Right lobe of liver (tissue), 6 donors: ENCODE measurements at regions not wholly inside any gene's neighbourhood (a gene's known extent, or its start where the extent isn't known, plus 50 kb on each side); places are given as distances from the start of the nearest gene placed in this dataset.

Experiments
- ATAC-seq, 4 donors: fragments of 200-7000 bp; cut with Tn5 transposase; one replicate each; pipeline ENCODE4 v1.9.1; 2020; ENCODE audit warnings: mild to moderate bottlenecking in 4 of 4, moderate library complexity in 4 of 4
- DNase-seq, 3 donors: peaks; one replicate each; pipeline ENCODE4 v3.0.0-alpha.2; 2020
- H3K27ac ChIP-seq, 3 donors: fragments of 200-600 bp; one replicate each; pipeline ENCODE4 v1.8.0; 2022
- H3K27me3 ChIP-seq, 2 donors: fragments of 200-600 bp; one replicate each; pipeline ENCODE4 v1.8.0; 2022
- H3K36me3 ChIP-seq, 4 donors: fragments of 200-600 bp; sonication (generic) in 1 of 4; one replicate each; pipeline versions ENCODE4 v1.5.1 to v1.8.0; 2017 to 2022; ENCODE audit warnings: control low read depth in 1 of 4
- H3K4me1 ChIP-seq, 4 donors: fragments of 200-600 bp; sonication (generic) in 1 of 4; one replicate each; pipeline versions ENCODE4 v1.5.1 to v1.8.0; 2017 to 2022; ENCODE audit warnings: control low read depth in 1 of 4
- H3K4me3 ChIP-seq, 3 donors: fragments of 200-600 bp; one replicate each; pipeline ENCODE4 v1.8.0; 2022
- H3K9me3 ChIP-seq, 4 donors: fragments of 200-600 bp; sonication (generic) in 1 of 4; one replicate each; pipeline versions ENCODE4 v1.5.1 to v1.8.0; 2017 to 2022; ENCODE audit warnings: control low read depth in 1 of 4
- CTCF ChIP-seq, 4 donors: fragments of 200-600 bp in 3 of 4; fragments of 450-650 bp in 1 of 4; IDR thresholded peaks; one replicate each; pipeline versions ENCODE4 v1.5.1 to v1.8.0; 2016 to 2022; ENCODE audit warnings: antibody characterized with exemption in 4 of 4, mild to moderate bottlenecking in 2 of 4
- POLR2A ChIP-seq: fragments of 450-650 bp; IDR thresholded peaks from one replicate; pipeline ENCODE4 v1.6.1; 2017; ENCODE audit warnings: antibody characterized with exemption, mild to moderate bottlenecking
- WGBS: methylation state at CpG from one replicate; pipeline ENCODE4 v1.1.6; 2018; ENCODE audit warnings: low coverage, low lambda C conversion rate; ENCODE audit not compliant: insufficient coverage; ENCODE audit errors: missing lambda C conversion rate; 5-methylcytosine and 5-hydroxymethylcytosine counted together
- intact Hi-C, 2 donors: fragments of 100-400 bp; cut with DNase I; formaldehyde crosslinking; loops; one replicate each; pipeline versions ENCODE4 v1.11.2 to v1.14.1; 2022
- donor health status: DM: no; HTN: yes; CAD: no.
- donor health status: DM: no; HTN: no; CAD: no.
- donor health status: DM: no; HTN: no; CAD: no.
- donor health status: DM: no; HTN: yes; CAD: no.
- donor health status: DM: no; HTN: yes; CAD: no.

- 100% methylated on average over 1 of the region's 1 CpG for WGBS
- ATAC-seq (no peak), DNase-seq (no peak)
- no peaks in the 10 kb centered on the region for H3K9me3 ChIP-seq
- intact Hi-C loops, result no loop called here
- no peaks in the 10 kb centered on the region for H3K36me3 ChIP-seq
- TF ChIP-seq POLR2A (no peak), CTCF (IDR thresholded peaks at IDR 0.05) (no peak)
- no peaks in the 10 kb centered on the region for H3K27me3 ChIP-seq
- H3K4me3 ChIP-seq, result no peak overlapping the region
- H3K4me1 ChIP-seq, result no peaks in the 10 kb centered on the region
- no peak overlapping the region for H3K27ac ChIP-seq
Observed at GRCh38 chr9:110086537-110086936, 121.4 kb downstream of the C9orf152 start.

- Histone ChIP-seq H3K4me1 (no peaks in the 10 kb centered on the region), H3K27ac (no peak overlapping the region), H3K4me3 (no peak overlapping the region), H3K9me3 (no peaks in the 10 kb centered on the region), H3K27me3 (no peaks in the 10 kb centered on the region), H3K36me3 (no peaks in the 10 kb centered on the region)
- DNase-seq, result no peak
- TF ChIP-seq POLR2A (no peak), CTCF (IDR thresholded peaks at IDR 0.05) (no peak)
- WGBS, result 44% methylated on average over 2 of the region's 2 CpGs
- ATAC-seq, result peak in 1 of 4 donors; percentile 21
- intact Hi-C loops, result no loop called here
Observed at GRCh38 chr9:110087605-110088004, 120.4 kb downstream of the C9orf152 start.

GRCh38 chr9:110088099-110088498 lies 119.9 kb downstream of the C9orf152 start:
- Histone ChIP-seq H3K27me3 (no peaks in the 10 kb centered on the region), H3K4me3 (no peak overlapping the region), H3K27ac (no peak overlapping the region), H3K36me3 (no peaks in the 10 kb centered on the region), H3K4me1 (no peaks in the 10 kb centered on the region), H3K9me3 (no peaks in the 10 kb centered on the region)
- intact Hi-C loops, result no loop called here
- ATAC-seq (no peak), DNase-seq (no peak)
- TF ChIP-seq POLR2A (no peak), CTCF (IDR thresholded peaks at IDR 0.05) (no peak)

GRCh38 chr9:110089681-110090370 lies 118.1 kb downstream of the C9orf152 start:
- H3K9me3 ChIP-seq, result no peaks in the 10 kb centered on the region
- WGBS, result 49% methylated on average over 12 of the region's 12 CpGs
- no peaks in the 10 kb centered on the region for H3K36me3 ChIP-seq
- ATAC-seq, result peak; percentile 26 to 41 (median 36)
- TF ChIP-seq POLR2A (no peak), CTCF (IDR thresholded peaks at IDR 0.05) (no peak)
- H3K4me1 ChIP-seq, result no peaks in the 10 kb centered on the region
- no peak overlapping the region for H3K4me3 ChIP-seq
- intact Hi-C loops, result no loop called here
- DNase-seq, result no peak
- no peak overlapping the region for H3K27ac ChIP-seq
- H3K27me3 ChIP-seq, result no peaks in the 10 kb centered on the region

GRCh38 chr9:110092792-110093191 lies 115.2 kb downstream of the C9orf152 start:
- Histone ChIP-seq H3K27me3 (no peaks in the 10 kb centered on the region), H3K27ac (no peak overlapping the region), H3K4me3 (no peak overlapping the region), H3K4me1 (peaks cover 0 to 6% (median 0%) of the 10 kb centered on the region in 4 donors), H3K9me3 (no peaks in the 10 kb centered on the region), H3K36me3 (no peaks in the 10 kb centered on the region)
- intact Hi-C loops, result no loop called here
- no peak for TF ChIP-seq CTCF (IDR thresholded peaks at IDR 0.05)
- no peak for TF ChIP-seq POLR2A
- DNase-seq (no peak), ATAC-seq (no peak)
- WGBS, result 82% methylated on average over 4 of the region's 5 CpGs
